EH (cell line): ENCODE measurements at regions not wholly inside any gene's neighbourhood (a gene's known extent, or its start where the extent isn't known, plus 50 kb on each side); places are given as distances from the start of the nearest gene placed in this dataset.

Experiments
- DNase-seq: peaks from one replicate; pipeline ENCODE4 v3.0.0-alpha.2; 2015; ENCODE audit warnings: low read depth

DNA sequence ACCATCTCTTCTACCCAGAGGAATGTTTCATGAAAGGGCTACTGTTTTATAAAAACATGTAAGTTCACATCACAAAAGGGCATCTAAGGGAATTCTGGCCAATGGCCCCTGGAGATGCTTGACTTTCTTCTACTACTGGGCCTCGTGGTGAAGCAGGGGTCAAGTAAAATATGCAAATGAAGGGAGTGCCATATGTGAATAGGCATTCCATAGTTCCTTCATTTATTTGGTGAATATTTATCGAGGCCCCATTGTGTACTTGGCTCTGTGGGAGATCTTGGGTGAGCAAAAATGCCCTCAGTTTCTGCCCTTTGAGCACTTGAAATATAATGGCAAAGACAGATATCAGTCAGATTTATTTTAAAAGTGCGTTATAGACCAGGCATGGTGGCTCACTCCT lies 101.3 kb upstream of the CACNA2D3 start:
- no peak for DNase-seq

- DNase-seq: no peak
Measured at GRCh38 chr3:54020436-54020835, 101.9 kb upstream of the CACNA2D3 start.

DNA sequence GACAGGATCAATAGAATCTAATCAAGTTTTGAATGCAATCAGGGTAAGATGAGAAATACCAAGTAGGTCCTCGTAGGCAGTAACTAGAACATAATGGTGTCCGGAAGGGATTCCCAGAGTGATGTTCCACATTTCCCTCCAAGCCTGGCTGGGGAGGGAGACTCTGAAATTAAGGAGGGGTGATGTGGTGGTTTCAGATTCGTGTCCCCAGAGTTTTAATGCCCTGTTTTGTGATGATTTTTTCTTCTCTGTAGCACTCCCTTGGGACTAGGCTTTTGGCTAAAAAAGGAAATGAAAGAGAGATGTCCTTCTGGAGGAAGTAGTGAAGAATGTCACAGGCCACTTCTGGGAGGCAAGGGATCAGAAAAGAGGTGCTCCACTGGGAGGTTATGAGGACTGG lies 108.3 kb upstream of the CACNA2D3 start:
- DNase-seq: no peak

DNA sequence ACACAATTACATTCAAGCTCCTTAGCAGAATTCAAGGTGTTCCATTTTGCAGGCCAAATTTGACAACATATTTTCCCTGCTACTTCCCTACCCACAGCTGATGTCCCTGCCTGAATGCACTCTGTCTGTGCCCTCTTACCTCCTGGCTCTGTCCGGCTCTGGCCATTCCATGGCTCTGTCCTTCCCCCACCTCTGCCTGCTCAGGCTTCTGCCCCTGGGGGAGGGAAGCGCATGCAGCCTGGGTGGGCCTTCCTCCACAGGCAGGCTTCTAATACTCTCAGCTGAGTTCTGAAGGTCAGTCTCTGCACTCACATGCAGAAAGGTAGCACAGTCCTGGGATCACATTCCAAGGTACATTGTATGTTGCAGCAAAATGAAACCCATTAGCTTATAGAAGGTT lies 113.6 kb upstream of the CACNA2D3 start:
- no peak for DNase-seq

GRCh38 chr3:54008099-54008498 lies 114.3 kb upstream of the CACNA2D3 start:
- DNase-seq: no peak

DNA sequence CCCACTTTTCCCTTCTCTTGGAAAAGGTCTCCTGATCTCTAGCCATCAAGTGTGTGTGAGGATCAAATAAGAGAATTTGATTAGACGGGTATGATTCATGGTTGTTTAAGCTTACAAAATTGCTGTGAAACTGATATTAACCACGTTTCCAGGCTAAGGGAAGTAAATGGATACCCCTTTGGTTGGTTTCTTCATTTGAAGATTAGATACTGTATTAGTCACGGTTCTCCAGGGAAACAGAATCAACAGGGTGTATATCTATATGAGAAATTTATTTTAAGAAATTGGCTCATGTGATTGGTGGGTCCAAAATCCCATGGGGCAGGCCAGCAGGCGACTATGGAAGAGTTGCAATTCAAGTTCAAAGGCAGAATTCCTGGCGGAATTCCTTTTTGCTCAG lies 112.7 kb upstream of the SELENOK start:
- DNase-seq: no peak

DNA sequence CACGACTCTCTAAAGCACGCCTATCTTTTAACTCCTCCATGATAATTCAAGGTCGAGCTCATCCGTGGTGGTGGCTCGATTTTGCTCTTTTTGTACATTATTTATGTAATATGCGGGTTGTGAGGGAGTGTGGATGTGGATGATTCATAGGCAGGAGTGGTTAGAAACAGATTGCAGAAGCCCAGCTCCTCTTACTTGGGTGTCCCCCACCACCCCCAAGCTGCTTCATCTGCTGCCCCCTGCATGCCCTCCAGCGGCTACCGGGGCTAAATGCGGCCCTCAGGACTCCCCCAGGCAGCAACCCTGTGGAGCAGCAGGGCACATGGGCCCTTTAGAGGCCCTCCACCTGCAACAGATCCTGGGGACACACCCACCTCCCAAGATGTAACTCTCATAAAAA lies 111.5 kb upstream of the SELENOK start:
- no peak for DNase-seq

GRCh38 chr3:53999725-54000124 lies 108.1 kb upstream of the SELENOK start:
- DNase-seq: no peak

GRCh38 chr3:53998980-53999379 lies 107.3 kb upstream of the SELENOK start:
- DNase-seq: no peak

- no peak for DNase-seq
Measured at GRCh38 chr3:53997476-53997875, 105.8 kb upstream of the SELENOK start.

DNA sequence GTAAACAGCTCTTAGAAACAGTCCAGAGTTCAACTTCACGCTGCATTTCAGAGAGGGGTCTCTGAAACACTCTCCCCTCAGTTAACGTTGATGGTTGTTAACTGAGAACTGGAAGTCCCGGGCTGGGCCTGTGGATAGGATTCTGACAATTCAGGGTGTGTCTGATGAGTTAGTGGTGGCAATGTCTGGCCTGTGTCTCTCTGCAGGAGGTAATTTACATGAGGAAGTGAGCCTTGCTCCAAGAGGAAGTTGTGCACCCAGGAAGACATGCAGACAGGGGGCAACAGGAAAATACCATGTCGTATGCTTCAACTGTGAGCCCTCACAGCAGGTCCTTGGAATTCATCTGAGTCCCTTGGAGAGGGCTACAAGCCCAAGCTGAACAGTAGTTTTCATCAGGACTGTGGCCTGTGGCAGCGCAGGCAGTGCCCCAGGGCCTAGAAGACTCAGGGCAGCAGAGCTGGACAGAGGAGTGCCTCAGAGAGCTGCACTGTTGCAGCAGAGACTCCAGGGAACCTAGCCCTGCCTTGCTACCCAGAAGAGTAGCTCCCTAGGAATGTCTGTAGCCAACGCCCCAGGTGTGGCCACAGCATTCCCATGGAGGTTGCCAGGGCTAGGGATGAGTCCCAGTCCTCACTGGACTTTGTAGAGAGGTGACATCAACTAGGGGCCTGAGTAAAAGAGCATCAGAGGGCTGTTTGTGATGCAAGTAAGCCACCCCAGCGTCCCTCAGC lies 104.6 kb upstream of the SELENOK start:
- DNase-seq: no peak

DNA sequence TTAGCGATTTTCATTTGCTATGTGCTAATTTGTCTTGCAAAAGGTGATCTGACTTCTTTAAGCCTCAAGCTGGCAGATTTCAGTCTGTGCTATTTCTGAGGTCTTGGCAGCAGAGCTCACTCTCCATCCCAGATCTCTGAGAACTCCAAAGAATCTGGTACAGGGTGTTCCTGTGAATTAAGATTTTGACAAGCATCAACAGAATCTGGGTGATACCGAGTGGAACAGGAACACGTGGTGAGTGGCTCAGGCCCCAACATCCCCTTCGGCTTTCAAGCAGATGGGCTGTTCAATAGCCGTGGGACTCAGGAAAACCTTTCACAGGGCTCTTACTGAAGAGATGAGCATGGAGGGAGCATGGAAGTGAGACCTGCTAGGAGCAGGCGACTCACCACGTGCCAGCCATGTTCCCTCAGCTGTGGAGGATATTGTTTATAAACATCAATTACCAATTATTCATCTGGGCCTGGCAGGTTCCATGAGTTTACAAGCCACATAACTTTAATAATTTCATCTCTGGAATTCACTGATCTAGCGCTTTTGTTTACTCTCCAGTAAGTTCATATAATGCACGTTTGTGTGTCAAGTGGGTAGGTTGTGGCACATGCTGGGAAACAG lies 103.4 kb upstream of the SELENOK start:
- no peak for DNase-seq

DNA sequence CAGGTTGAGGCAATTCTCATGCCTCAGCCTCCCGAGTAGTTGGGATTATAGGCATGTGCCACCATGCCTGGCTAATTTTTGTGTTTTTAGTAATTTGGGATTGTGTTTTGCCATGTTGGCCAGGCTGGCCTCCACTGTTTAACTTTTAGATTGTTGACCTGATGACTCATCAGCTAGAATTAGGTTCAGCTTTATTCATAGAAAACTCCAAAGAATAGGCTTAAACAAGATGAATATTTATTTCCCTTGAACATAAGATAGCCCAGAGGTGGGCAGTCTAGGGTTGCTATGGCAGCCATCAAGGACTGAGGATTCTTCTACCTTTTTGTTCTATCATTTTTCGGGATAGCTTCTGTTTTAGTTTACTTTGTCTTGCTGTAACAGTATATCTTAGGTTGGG lies 99.6 kb upstream of the SELENOK start:
- no peak for DNase-seq

- no peak for DNase-seq
Measured at GRCh38 chr3:53989946-53990345, 98.3 kb upstream of the SELENOK start.

GRCh38 chr3:53989451-53989850 lies 97.8 kb upstream of the SELENOK start:
- no peak for DNase-seq

- DNase-seq: no peak
Measured at GRCh38 chr3:53978386-53978785, 86.7 kb upstream of the SELENOK start.

GRCh38 chr3:53975382-53975781 lies 83.7 kb upstream of the SELENOK start:
- no peak for DNase-seq

GRCh38 chr3:53974324-53974723 lies 82.7 kb upstream of the SELENOK start:
- peak; percentile 1 for DNase-seq

GRCh38 chr3:53973905-53974304 lies 82.2 kb upstream of the SELENOK start:
- DNase-seq: no peak

DNA sequence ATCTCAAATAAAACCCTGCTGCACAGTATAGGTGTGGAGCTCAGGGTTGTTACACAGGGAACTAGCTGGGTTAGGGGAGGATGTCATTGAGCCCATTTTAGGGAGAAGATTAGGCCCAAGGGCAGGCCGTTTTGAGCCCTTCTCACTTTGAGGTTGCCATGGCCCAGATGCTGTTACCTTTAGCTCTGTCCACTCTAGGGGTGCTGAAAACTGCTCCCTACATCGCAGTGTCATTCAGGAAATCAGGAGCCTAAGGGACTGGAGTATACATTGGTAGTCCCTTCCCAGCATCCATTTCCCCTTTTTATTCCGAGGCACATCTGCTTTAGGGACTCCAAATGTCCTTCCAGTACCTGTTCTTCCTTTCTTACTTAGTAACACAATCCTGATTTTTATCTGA lies 79.0 kb upstream of the SELENOK start:
- DNase-seq: peak; percentile 4

- no peak for DNase-seq
Measured at GRCh38 chr3:53969086-53969485, 77.4 kb upstream of the SELENOK start.

- DNase-seq: no peak
Measured at GRCh38 chr3:53965291-53965690, 73.6 kb upstream of the SELENOK start.

DNA sequence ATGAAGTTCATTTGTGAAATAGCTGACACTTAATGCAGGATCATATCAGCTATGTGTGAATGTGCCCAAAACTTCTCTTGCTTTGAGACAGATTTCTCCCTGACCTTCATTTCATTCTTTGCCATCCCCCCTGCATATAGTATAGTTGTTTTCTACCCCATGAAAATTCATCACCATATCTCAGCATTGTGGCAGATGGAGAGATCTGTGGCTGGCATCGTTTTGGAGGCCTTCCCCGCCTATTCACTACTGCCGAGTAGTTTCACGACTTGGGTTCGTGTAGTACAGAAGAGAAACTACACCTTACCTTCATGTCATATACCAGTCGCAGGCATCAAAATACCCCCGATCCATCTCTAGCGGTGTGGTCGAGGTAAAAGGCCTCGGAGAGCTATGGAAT lies 66.2 kb upstream of the SELENOK start:
- no peak for DNase-seq

DNA sequence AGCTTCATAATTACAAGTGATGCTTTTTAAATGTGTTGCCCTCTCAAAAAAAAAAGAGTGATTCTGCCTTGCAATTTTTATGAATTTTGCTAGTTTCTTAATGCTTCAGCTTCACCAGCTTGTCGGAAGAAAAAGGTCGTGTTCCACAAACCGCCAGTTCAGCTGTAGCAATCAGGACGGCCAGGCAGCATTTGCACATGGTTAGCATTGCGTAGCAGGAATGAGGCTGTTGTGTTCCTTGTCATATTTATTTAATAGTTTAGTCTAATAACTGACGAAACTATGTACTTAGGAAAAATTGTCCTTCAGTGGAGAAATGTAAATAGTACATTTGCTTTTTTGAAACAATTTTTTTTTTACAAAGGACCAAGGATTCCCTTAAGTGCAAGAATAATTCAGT lies 64.9 kb upstream of the SELENOK start:
- DNase-seq: no peak
